ENCODE measurements at regions not wholly inside any gene's neighbourhood (a gene's known extent, or its start where the extent isn't known, plus 50 kb on each side); places are given as distances from the start of the nearest gene placed in this dataset.
"Not testable (repeated sequence)": the region's sequence is repeated elsewhere in the genome, so short reads cannot be mapped to it uniquely, and the experiment has no call there.

DNA sequence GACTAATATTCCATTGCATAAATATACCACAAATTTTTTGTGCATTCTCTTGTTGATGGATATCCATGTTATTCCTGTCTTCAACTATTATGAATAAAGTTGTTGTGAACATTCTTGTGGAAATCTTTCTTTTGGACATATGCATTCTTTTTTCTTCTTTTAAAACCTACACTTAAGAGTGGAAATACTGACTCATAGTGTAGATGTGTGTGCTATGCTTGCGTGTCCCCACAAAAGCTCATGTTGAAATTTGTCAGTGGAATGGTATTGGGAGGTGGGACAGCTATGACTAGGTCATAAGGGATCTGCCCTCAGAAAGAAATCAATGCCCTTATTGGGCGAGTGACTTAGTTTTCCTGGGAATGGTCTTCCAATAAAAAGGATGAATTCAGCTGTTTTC is 203.6 kb upstream of the PRSS58 start:
- ATAC-seq = no peak

DNA sequence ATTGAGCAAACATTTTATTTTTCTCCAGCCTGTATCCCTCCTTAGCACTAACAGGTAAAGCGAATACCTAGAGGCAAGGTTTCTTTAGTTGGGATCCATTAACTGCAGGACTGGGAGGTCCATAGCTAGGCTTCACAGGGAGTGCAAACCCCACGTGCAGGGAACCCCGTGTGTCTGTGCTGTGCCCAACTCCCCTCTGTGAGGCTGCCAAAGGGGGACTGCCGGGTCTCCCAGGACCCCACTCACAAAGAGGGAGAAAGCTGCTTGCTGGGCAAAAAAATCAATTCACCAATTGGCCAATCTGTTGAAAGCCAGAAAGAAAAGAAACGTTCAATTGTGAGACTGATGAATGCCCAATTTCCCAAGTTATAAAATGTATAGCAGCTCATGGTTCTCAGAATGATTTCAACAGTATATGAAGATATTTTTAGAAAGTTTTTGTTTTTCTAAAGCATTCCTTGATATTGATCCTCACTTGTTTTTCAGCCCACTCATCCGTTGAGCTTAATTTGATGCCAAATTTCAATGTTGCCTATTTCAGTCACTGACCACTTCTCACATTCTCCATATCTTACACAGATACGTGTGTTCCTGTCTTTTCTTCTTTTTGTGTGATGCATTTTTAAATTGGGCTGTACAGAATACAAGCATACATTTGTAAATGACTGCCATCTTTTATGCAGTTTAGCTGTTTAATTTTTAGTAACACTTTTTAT is 202.7 kb upstream of the PRSS58 start:
- no peak for ATAC-seq

DNA sequence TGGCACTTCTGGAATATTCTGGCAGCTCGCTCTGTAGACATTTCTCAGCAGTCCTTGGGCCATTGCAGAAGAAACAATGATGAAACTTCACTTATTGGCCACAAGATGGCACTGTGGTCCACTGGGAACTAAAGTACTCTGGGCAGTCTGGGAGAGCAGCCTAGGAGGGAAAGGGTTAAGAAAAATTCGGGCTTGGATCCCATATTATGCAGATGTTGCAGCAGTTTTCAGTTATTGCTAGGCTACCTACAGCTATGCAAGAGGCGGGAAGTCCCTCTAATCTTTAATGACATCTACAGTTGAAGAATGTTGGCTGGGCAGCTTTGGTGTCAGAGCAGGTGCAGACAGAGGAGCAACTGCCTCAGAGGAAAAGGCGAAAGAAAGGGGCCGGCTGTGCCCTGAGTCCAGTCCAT is 201.7 kb upstream of the PRSS58 start:
- ATAC-seq = peak; percentile 42 to 45

DNA sequence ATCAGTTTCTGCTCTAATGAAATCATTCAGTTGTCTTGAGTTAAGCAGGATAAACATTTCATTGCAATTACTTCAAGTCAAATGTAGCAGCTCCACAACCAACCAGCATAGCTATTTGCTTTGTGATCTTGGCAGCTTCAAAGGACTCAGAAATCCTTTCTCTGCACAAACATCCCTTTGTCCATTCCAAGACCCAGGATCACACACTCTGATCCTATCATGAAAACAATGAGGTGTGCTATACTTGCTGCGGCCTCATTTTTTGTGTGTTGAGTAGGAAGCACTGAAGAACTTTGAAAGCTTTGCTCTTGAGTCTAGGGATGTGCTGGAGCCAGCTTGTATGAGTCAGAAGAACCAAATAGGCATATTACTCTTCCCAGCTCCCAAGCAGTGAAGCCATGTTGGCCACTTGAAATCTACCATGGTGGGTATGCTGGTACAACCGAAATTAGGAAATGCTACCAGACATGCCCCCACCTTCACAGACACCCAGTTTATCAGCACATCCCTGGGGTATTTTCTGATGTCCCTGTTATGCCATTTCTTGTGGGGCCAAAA is 199.4 kb upstream of the PRSS58 start:
- ATAC-seq = no peak

- ATAC-seq = no peak
These were observed 197.5 kb upstream of the PRSS58 start for GRCh38 chr7:142455392-142455791.

DNA sequence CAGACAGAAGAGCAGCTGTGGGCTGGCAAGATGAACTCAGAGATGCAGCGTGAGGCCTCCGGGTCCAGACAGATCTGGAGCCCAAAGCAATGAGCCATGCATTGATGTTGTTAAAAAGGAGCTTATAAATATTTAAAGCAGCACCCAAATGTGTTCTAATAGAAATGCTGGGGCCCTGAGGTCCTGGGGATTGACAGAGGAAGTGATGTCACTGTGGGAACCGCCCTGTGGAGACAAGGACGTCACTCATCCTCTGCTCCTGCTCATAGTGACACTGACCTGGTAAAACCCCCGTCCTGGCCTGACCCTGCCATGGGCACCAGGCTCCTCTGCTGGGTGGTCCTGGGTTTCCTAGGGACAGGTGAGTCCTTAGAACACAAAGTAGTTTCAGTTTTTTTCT is 197.0 kb upstream of the PRSS58 start:
- ATAC-seq = peak; percentile 53 to 68

GRCh38 chr7:142452791-142453190 is 194.9 kb upstream of the PRSS58 start:
- no peak for ATAC-seq

- ATAC-seq = no peak
These were observed 194.0 kb upstream of the PRSS58 start for GRCh38 chr7:142451817-142452216.

DNA sequence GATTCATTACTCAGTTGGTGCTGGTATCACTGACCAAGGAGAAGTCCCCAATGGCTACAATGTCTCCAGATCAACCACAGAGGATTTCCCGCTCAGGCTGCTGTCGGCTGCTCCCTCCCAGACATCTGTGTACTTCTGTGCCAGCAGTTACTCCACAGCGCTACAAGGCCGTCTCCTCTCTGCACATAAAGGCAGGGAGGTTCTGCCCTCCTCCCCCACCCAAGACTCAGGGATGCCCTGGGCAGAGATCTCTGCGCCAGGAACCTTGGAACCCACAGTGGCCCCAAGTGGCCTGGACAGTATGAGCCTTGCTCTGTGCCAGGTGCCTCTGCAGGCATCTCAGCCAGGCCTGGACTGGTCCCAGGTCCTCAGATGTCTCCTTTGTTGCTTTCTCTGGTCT is 193.4 kb upstream of the PRSS58 start:
- ATAC-seq = peak in 1 of 2 donors; percentile 13

DNA sequence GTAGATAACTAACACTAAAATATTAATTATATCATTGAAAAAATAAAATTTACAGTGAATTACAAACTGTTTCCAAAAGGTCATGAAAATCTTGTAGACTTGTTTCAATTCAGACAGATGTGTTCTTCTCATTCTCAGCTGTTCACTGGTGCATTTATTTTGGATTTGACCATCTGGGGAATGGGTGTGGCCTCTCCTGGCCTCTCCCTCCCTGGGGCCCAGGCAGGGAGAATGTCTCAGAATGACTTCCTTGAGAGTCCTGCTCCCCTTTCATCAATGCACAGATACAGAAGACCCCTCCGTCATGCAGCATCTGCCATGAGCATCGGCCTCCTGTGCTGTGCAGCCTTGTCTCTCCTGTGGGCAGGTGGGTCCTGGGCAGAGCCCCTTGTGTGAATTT is 192.8 kb upstream of the PRSS58 start:
- no peak for ATAC-seq

DNA sequence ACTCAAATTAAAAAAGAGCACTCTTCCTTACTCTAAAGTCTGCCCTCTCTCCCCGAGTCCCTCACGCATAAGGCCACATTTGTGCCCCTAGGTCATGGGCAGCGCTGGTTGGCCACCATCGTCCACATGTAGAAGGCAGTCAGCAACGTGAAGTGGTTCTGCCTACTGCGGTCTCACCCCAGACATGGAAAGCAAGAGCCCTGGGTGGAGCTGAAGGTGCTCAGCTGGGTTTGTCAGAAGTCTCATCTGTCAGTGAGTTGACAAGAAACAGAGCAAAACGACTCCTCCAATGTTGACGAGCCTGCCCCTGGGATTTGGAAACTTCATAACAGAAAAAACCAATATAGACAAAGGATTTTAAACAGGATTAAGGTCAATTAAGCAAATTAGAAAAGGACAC is 192.3 kb upstream of the PRSS58 start:
- no peak for ATAC-seq

GRCh38 chr7:142448857-142449256 is 191.0 kb upstream of the PRSS58 start:
- not testable (repeated sequence) for ATAC-seq

DNA sequence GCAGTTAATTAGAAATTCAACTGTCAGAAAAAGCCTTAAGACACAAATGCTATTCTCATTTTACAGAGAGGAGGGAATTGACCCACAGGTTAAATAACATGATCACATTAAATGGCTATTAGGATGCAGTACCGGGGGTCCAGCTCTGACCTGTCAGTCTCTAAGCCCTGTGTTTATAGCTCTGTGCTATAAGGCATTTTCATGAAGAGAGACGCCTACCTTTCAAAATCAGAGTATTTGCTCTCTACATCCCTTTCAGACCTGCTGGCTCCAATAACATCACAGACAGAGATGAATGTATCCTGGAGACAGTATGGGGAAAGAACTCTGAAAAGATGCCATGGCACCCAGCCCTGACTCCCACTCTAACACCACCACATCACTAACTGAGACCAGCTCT is 189.9 kb upstream of the PRSS58 start:
- no peak for ATAC-seq

DNA sequence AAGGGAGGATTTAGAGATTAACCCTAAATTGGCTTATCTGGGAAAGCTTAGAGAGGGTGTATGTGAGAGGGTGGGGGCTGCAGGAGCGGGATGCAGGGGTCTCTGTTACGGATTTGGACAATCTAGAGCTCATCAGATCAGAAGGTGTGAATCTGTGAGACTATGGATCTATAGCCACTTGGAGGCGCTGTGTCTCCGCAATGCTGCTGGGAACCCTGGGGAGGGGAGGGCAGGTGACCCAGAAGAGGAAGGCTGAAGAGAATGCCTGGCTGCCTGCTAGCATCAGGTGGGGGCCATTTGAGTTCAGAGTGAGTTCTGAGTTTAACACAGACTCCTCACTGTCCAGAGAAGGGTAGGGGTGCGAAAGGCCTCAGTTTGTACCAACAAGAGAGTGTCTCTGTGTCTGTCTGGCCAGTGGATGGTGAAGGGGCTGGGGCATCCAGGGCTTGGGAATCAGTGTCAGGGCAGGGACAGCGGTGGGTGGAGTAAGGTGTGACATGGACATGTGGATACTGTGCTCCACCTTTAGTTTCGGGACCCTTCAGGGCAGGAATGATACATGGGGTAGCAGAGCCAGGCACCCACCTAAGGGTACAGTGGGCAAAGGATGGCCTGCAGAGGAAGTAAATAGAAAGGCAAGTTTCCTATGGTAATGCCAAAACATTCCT is 187.3 kb upstream of the PRSS58 start:
- no peak for ATAC-seq

- ATAC-seq = no peak
These were observed 185.6 kb upstream of the PRSS58 start for GRCh38 chr7:142443216-142444010.

DNA sequence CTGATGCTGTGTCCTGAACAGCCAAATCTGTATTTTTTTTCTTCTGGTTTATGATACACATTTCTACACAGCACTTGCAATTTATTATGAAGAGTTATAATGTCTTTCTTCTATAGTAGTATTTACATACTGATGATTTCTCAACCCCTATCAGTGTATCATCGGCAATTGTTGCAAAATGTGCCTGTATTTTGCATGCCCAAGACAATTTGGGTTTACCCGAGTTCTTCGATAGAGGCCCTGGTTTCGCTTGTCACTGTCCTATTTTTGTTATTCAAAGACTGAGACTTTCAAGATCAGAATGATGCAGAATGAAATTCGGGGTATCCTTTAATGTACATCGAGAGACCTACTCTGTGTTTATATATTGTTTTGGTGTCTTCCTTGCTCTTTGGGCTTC is 184.5 kb upstream of the PRSS58 start:
- no peak for ATAC-seq

DNA sequence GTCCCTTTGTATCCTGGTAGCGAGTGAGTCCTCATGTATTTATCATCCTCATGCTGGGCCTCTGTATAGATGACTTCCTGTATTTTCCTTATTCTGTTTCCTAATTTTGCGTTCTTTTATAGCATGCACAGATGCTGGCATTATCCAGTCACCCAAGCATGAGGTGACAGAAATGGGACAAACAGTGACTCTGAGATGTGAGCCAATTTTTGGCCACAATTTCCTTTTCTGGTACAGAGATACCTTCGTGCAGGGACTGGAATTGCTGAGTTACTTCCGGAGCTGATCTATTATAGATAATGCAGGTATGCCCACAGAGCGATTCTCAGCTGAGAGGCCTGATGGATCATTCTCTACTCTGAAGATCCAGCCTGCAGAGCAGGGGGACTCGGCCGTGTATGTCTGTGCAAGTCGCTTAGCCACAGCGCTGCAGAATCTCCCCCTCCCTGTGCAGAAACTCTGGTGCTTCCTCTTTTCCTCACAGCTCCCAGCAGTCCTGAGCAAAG is 183.1 kb upstream of the PRSS58 start:
- peak; percentile 25 to 37 for ATAC-seq

DNA sequence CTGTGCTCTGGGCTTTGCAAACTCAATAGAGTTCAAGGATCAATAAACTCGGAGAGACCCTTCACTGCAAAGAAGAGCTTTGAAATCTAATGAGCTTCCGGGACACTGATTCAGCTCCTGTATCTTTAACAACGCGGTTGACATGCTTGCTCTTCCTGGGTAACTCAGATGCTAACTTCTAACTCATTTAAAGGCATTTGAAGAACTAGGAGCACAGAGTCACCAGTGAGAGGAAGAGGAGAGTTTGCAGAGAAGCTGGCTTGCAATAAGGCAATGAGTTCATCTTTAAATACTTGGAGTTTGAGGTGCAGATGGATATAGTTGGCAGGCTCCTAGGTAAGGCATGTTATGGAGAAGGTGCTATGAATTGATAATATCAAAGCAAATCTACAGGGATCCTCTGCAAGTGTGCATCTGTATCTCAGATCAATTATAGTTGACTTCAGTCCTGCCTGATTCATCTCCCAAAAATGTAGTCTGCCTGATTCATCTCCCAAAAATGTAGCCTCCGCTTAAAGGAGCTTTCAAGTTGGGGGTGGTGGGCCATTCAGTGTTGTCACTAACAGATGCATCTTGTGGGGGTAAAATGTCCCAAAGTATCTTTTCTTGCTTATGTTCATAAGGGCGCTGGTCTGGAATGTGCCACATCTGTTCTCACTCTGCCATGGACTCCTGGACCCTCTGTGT is 182.5 kb upstream of the PRSS58 start:
- no peak for ATAC-seq

DNA sequence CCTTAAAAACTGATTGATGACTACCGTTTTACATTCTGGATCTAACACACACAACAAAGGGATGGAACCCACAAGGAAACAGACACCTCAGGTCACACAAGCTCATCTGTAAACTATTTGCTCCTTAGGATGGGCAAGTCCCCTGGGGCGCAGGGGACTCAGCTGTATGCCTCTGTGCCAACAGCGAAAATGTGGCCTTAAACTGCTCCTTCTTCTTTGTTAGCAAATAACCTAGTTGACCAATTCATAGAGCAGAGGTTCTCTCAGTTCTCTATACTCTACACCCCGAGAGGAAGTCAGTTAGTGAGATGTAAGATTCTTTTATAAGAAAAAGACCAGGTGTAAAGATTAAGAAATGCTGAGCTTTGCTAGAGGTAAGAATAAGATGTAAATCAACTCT is 181.9 kb upstream of the PRSS58 start:
- ATAC-seq = no peak

DNA sequence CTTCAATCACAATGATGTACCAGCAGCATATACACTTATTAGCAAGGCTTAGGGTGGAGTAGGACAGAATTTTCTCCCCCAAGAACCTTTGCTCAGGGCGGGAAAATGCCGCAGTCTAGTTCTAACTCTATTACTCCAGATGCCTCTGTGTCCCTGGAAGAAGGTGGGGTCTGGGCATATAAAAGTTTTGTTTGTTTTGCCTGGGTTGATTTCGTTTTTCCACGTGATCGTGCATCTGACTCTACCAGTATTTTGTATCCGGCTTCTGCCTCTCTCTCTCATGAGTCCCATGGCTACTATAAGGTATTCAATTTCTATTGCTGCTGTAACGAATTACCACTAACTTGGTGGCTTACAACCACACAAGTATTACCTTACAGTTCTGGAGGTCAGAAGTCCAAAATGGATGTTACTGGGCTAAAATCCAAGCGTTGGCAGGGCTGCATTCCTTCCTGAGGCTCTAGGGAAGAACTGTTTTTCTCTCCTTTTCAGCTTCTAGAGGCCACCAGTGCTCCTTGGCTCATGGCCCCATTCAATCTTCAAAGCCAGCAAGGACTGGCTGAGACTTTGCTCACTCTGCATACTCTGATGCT is 181.2 kb upstream of the PRSS58 start:
- ATAC-seq = no peak

DNA sequence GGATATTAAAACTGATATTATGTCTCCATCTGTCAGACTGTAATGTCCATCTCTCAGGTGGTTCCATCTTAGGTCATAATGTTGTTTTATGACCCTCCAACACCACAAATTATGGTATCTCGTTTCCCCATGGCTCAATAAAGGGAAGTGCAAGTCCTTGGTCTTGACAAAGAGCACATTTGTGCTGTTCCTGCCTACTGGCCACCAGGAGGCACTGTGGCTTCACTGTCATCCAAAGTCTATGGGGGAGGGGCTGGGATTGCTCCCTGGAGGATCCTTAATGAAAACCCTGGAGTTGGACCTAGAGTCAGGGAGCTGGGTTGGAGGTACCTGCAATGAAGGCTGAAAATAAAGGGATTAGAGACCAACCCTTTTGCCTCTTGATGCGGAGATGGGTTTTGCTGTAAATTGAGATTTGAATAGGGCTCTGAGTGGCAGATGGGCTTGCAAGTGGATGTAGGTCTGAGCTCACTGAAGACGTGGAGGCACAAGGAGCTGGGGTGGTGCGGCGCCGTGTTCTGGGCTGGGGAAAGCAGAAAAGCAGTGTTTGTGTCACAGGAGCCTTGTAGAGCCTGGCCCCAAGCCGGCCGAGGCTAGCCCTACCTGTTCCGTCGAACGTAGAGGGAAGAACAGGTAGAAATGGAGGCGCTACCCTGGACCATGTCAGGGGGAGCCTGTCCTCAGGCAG is 180.5 kb upstream of the PRSS58 start:
- no peak for ATAC-seq

DNA sequence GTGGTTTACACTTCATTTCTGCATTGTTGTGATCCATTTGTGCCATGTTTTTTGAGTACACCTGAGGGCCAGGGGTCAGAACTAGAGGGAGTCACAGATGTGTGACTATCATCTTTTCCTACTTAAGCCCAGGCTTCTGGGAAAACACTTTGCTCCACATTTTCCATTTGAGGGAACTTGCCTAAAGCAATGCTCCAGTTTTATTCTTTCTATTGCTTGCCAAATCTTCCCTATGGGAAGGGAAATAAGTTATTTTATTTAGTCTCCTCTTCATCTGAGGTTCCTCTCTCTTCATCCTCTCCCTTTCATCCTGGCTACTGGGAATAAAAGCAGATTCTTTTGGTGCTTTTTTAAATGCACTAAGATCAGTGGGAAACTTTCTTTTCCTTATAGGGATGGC is 179.9 kb upstream of the PRSS58 start:
- no peak for ATAC-seq
